HepG2 (cell line): ENCODE measurements at regions not wholly inside any gene's neighbourhood (a gene's known extent, or its start where the extent isn't known, plus 50 kb on each side); places are given as distances from the start of the nearest gene placed in this dataset.
"Not testable (repeated sequence)": the region's sequence is repeated elsewhere in the genome, so short reads cannot be mapped to it uniquely, and the experiment has no call there.

Experiments
- CREB1 ChIP-seq, 2 experiments: fragments of 450-650 bp in 1 of 2; IDR thresholded peaks; 2 replicates each; pipeline ENCODE4 v1.6.1; 2016 to 2017; ENCODE audit warnings: control low read depth in 1 of 2, mild to moderate bottlenecking in 1 of 2, missing compliant biosample characterization in 1 of 2, missing genetic modification characterization in 1 of 2
- MIER3 ChIP-seq: IDR thresholded peaks from 2 replicates; pipeline ENCODE4 v1.6.1; 2016; ENCODE audit warnings: missing compliant biosample characterization, borderline replicate concordance
- PHF8 ChIP-seq: sonication (generic); formaldehyde crosslinking; IDR thresholded peaks from 2 replicates; pipeline ENCODE4 v1.5.0; 2020; ENCODE audit warnings: missing genetic modification reagents
- POLR2AphosphoS5 ChIP-seq: IDR thresholded peaks from 2 replicates; pipeline ENCODE4 v1.6.1; 2012; ENCODE audit warnings: low read depth, low read length
- RBM22 ChIP-seq: fragments of 200-400 bp; formaldehyde crosslinking; optimal IDR thresholded peaks from 2 replicates; pipeline ENCODE3; 2017; ENCODE audit warnings: mild to moderate bottlenecking, low read length, moderate library complexity
- ZEB1 ChIP-seq: IDR thresholded peaks from 2 replicates; pipeline ENCODE4 v1.6.1; 2012; ENCODE audit warnings: mild to moderate bottlenecking, low read depth, inconsistent platforms; ENCODE audit not compliant: insufficient replicate concordance
- ZNF7 ChIP-seq: IDR thresholded peaks from 2 replicates; pipeline ENCODE4 v1.6.1; 2016; ENCODE audit warnings: missing biosample characterization, missing genetic modification reagents
- TF ChIP-seq, protein P1 (sequence below): sonication (generic); formaldehyde crosslinking; IDR thresholded peaks from 2 replicates; pipeline ENCODE4 v1.5.1; 2020; ENCODE audit warnings: mild to moderate bottlenecking, missing genetic modification reagents, moderate library complexity
- TF ChIP-seq, protein P2 (sequence below): sonication (generic); formaldehyde crosslinking; IDR thresholded peaks from 2 replicates; pipeline ENCODE4 v1.5.1; 2020; ENCODE audit warnings: mild to moderate bottlenecking, missing genetic modification reagents
- TF ChIP-seq, protein P3 (sequence below): sonication (generic); formaldehyde crosslinking; IDR thresholded peaks from 2 replicates; pipeline ENCODE4 v1.8.0; 2022; ENCODE audit warnings: mild to moderate bottlenecking, missing genetic modification reagents
- TF ChIP-seq, protein P4 (sequence below): sonication (generic); formaldehyde crosslinking; IDR thresholded peaks from 2 replicates; pipeline ENCODE4 v1.4.0; 2020; ENCODE audit warnings: missing genetic modification reagents, mild to moderate bottlenecking, borderline replicate concordance
- TF ChIP-seq, protein P5 (sequence below), 2 experiments: IDR thresholded peaks; 2 replicates each; pipeline ENCODE4 v1.6.1; 2011 to 2012; ENCODE audit warnings: low read length in 2 of 2, borderline replicate concordance in 1 of 2, low read depth in 1 of 2, mild to moderate bottlenecking in 1 of 2, moderate library complexity in 1 of 2
- TF ChIP-seq, protein P6 (sequence below): sonication (generic); formaldehyde crosslinking; IDR thresholded peaks from 2 replicates; pipeline ENCODE4 v1.5.0; 2020; ENCODE audit warnings: mild to moderate bottlenecking, missing genetic modification reagents, moderate library complexity
- TF ChIP-seq, protein P7 (sequence below), 2 experiments: sonication (generic) in 1 of 2; formaldehyde crosslinking in 1 of 2; IDR thresholded peaks; 2 replicates each; pipeline versions ENCODE4 v1.4.0 to v1.6.1; 2018 to 2020; ENCODE audit warnings: missing genetic modification reagents in 2 of 2, borderline replicate concordance in 1 of 2, low read depth in 1 of 2, mild to moderate bottlenecking in 1 of 2, missing biosample characterization in 1 of 2

DNA sequence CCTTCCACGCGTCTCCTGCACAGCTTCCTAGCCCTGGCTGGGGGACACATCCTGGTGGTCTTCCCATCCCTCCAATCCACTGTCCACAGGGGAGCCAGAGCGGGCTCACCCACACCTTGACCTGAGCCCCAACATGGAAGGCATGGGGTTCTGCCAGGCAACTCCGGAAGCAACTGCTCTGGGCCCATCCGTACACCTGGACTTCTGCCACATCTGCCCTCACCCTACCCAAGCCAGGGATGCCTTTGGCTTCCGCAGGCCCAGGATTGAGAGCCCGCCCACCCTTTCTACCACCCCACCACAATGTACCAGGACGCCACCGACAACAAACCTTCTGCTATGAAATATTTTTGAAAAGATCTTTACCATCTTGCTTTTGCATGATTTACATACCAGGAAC, 89.8 kb downstream of the KCNJ18 start:
- TF ChIP-seq, protein P1, sequence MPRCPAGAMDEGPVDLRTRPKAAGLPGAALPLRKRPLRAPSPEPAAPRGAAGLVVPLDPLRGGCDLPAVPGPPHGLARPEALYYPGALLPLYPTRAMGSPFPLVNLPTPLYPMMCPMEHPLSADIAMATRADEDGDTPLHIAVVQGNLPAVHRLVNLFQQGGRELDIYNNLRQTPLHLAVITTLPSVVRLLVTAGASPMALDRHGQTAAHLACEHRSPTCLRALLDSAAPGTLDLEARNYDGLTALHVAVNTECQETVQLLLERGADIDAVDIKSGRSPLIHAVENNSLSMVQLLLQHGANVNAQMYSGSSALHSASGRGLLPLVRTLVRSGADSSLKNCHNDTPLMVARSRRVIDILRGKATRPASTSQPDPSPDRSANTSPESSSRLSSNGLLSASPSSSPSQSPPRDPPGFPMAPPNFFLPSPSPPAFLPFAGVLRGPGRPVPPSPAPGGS = not testable (repeated sequence)
- TF ChIP-seq CREB1 (IDR thresholded peaks at IDR 0.05); CREB1 (CRISPR knock-in tag; IDR thresholded peaks at IDR 0.05); PHF8 (CRISPR knock-in tag); MIER3 (CRISPR knock-in tag); ZEB1; ZNF7; POLR2AphosphoS5; RBM22: not testable (repeated sequence)
- TF ChIP-seq, protein P2, sequence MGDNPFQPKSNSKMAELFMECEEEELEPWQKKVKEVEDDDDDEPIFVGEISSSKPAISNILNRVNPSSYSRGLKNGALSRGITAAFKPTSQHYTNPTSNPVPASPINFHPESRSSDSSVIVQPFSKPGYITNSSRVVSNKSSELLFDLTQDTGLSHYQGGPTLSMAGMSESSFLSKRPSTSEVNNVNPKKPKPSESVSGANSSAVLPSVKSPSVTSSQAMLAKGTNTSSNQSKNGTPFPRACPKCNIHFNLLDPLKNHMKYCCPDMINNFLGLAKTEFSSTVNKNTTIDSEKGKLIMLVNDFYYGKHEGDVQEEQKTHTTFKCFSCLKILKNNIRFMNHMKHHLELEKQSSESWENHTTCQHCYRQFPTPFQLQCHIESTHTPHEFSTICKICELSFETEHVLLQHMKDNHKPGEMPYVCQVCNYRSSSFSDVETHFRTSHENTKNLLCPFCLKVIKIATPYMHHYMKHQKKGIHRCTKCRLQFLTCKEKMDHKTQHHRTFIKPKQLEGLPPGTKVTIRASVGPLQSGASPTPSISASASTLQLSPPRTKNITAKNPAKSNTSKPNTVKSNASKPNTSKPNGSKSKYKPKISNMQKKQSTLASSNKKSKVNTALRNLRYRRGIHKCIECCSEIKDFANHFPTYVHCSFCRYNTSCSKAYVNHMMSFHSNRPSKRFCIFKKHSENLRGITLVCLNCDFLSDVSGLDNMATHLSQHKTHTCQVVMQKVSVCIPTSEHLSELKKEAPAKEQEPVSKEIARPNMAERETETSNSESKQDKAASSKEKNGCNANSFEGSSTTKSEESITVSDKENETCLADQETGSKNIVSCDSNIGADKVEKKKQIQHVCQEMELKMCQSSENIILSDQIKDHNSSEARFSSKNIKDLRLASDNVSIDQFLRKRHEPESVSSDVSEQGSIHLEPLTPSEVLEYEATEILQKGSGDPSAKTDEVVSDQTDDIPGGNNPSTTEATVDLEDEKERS (CRISPR knock-in tag) = not testable (repeated sequence)
- TF ChIP-seq, protein P3, sequence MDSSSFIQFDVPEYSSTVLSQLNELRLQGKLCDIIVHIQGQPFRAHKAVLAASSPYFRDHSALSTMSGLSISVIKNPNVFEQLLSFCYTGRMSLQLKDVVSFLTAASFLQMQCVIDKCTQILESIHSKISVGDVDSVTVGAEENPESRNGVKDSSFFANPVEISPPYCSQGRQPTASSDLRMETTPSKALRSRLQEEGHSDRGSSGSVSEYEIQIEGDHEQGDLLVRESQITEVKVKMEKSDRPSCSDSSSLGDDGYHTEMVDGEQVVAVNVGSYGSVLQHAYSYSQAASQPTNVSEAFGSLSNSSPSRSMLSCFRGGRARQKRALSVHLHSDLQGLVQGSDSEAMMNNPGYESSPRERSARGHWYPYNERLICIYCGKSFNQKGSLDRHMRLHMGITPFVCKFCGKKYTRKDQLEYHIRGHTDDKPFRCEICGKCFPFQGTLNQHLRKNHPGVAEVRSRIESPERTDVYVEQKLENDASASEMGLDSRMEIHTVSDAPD (CRISPR knock-in tag) = not testable (repeated sequence)
- TF ChIP-seq, protein P4, sequence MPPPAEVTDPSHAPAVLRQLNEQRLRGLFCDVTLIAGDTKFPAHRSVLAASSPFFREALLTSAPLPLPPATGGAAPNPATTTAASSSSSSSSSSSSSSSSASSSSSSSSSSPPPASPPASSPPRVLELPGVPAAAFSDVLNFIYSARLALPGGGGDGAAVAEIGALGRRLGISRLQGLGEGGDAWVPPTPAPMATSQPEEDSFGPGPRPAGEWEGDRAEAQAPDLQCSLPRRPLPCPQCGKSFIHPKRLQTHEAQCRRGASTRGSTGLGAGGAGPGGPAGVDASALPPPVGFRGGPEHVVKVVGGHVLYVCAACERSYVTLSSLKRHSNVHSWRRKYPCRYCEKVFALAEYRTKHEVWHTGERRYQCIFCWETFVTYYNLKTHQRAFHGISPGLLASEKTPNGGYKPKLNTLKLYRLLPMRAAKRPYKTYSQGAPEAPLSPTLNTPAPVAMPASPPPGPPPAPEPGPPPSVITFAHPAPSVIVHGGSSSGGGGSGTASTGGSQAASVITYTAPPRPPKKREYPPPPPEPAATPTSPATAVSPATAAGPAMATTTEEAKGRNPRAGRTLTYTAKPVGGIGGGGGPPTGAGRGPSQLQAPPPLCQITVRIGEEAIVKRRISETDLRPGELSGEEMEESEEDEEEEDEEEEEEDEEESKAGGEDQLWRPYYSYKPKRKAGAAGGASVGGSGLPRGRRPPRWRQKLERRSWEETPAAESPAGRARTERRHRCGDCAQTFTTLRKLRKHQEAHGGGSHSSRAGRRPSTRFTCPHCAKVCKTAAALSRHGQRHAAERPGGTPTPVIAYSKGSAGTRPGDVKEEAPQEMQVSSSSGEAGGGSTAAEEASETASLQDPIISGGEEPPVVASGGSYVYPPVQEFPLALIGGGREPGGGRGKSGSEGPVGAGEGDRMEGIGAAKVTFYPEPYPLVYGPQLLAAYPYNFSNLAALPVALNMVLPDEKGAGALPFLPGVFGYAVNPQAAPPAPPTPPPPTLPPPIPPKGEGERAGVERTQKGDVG = not testable (repeated sequence)
- TF ChIP-seq, protein P5, sequence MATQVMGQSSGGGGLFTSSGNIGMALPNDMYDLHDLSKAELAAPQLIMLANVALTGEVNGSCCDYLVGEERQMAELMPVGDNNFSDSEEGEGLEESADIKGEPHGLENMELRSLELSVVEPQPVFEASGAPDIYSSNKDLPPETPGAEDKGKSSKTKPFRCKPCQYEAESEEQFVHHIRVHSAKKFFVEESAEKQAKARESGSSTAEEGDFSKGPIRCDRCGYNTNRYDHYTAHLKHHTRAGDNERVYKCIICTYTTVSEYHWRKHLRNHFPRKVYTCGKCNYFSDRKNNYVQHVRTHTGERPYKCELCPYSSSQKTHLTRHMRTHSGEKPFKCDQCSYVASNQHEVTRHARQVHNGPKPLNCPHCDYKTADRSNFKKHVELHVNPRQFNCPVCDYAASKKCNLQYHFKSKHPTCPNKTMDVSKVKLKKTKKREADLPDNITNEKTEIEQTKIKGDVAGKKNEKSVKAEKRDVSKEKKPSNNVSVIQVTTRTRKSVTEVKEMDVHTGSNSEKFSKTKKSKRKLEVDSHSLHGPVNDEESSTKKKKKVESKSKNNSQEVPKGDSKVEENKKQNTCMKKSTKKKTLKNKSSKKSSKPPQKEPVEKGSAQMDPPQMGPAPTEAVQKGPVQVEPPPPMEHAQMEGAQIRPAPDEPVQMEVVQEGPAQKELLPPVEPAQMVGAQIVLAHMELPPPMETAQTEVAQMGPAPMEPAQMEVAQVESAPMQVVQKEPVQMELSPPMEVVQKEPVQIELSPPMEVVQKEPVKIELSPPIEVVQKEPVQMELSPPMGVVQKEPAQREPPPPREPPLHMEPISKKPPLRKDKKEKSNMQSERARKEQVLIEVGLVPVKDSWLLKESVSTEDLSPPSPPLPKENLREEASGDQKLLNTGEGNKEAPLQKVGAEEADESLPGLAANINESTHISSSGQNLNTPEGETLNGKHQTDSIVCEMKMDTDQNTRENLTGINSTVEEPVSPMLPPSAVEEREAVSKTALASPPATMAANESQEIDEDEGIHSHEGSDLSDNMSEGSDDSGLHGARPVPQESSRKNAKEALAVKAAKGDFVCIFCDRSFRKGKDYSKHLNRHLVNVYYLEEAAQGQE (IDR thresholded peaks at IDR 0.05; ENCODE audit: borderline replicate concordance in 1 of 2, low read depth in 1 of 2, low read length in 2 of 2) = not testable (repeated sequence)
- TF ChIP-seq, protein P6, sequence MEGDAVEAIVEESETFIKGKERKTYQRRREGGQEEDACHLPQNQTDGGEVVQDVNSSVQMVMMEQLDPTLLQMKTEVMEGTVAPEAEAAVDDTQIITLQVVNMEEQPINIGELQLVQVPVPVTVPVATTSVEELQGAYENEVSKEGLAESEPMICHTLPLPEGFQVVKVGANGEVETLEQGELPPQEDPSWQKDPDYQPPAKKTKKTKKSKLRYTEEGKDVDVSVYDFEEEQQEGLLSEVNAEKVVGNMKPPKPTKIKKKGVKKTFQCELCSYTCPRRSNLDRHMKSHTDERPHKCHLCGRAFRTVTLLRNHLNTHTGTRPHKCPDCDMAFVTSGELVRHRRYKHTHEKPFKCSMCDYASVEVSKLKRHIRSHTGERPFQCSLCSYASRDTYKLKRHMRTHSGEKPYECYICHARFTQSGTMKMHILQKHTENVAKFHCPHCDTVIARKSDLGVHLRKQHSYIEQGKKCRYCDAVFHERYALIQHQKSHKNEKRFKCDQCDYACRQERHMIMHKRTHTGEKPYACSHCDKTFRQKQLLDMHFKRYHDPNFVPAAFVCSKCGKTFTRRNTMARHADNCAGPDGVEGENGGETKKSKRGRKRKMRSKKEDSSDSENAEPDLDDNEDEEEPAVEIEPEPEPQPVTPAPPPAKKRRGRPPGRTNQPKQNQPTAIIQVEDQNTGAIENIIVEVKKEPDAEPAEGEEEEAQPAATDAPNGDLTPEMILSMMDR (CRISPR knock-in tag) = not testable (repeated sequence)
- TF ChIP-seq, protein P7, sequence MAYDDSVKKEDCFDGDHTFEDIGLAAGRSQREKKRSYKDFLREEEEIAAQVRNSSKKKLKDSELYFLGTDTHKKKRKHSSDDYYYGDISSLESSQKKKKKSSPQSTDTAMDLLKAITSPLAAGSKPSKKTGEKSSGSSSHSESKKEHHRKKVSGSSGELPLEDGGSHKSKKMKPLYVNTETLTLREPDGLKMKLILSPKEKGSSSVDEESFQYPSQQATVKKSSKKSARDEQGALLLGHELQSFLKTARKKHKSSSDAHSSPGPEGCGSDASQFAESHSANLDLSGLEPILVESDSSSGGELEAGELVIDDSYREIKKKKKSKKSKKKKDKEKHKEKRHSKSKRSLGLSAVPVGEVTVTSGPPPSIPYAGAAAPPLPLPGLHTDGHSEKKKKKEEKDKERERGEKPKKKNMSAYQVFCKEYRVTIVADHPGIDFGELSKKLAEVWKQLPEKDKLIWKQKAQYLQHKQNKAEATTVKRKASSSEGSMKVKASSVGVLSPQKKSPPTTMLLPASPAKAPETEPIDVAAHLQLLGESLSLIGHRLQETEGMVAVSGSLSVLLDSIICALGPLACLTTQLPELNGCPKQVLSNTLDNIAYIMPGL (CRISPR knock-in tag; IDR thresholded peaks at IDR 0.05; ENCODE audit: borderline replicate concordance in 1 of 2, low read depth in 1 of 2) = not testable (repeated sequence)
